ENCODE measurements at regions not wholly inside any gene's neighbourhood (a gene's known extent, or its start where the extent isn't known, plus 50 kb on each side); places are given as distances from the start of the nearest gene placed in this dataset.

GRCh38 chr13:111909971-111910671 is 156.8 kb upstream of the SOX1 start:
- Histone ChIP-seq H3K27me3 (ENCODE audit: control insufficient read depth in 1 of 2, insufficient read depth in 2 of 2, low read length in 2 of 2) (peaks cover 0 to 7% of the 10 kb centered on the region in 2 donors), H3K4me3 (ENCODE audit: low read length in 2 of 2) (no peak overlapping the region), H3K36me3 (ENCODE audit: control insufficient read depth in 2 of 2, insufficient read depth in 2 of 2, low read length in 2 of 2) (no peaks in the 10 kb centered on the region), H3K9ac (ENCODE audit: low read length in 2 of 2) (no peak overlapping the region), H3K27ac (ENCODE audit: low read length) (no peak overlapping the region), H3K4me1 (ENCODE audit: control insufficient read depth, insufficient read depth, low read length) (no peaks in the 10 kb centered on the region), H3K9me3 (ENCODE audit: control insufficient read depth in 2 of 2, low read length in 2 of 2) (no peaks in the 10 kb centered on the region)

DNA sequence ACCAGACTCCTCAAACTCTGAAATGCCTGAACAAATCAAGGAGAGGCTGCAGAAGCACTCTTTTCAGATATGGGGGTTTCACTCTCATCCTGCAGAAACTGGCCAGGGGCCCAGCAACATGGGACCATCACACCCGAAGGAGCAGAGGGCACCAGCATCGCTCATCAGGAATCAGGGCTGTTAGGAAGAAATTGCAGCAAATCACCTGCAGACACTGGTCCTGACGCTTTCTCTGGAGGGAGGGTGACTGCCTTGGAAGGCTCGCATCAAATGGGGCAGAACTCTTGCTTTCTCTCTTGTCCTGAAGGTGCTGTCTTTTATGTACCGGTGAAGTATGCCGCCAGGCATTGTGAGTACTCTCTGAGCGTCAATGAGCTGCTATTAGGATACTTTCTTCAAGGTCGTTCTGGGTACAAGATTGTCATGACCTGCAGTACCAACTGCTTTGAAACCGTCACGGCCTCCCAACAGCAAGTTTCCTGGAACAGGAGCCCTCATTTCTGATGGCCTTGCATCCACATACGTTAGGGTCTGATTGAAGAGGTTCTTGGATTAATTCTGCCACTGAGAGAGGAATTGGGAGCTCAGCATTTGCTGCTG is 155.7 kb upstream of the SOX1 start:
- Histone ChIP-seq H3K9ac (ENCODE audit: low read length in 2 of 2) (no peak overlapping the region), H3K4me3 (ENCODE audit: low read length in 2 of 2) (no peak overlapping the region), H3K4me1 (ENCODE audit: control insufficient read depth, insufficient read depth, low read length) (no peaks in the 10 kb centered on the region), H3K27ac (ENCODE audit: low read length) (no peak overlapping the region), H3K27me3 (ENCODE audit: control insufficient read depth in 1 of 2, insufficient read depth in 2 of 2, low read length in 2 of 2) (peaks cover 0 to 7% of the 10 kb centered on the region in 2 donors), H3K9me3 (ENCODE audit: control insufficient read depth in 2 of 2, low read length in 2 of 2) (no peaks in the 10 kb centered on the region), H3K36me3 (ENCODE audit: control insufficient read depth in 2 of 2, insufficient read depth in 2 of 2, low read length in 2 of 2) (no peaks in the 10 kb centered on the region)

DNA sequence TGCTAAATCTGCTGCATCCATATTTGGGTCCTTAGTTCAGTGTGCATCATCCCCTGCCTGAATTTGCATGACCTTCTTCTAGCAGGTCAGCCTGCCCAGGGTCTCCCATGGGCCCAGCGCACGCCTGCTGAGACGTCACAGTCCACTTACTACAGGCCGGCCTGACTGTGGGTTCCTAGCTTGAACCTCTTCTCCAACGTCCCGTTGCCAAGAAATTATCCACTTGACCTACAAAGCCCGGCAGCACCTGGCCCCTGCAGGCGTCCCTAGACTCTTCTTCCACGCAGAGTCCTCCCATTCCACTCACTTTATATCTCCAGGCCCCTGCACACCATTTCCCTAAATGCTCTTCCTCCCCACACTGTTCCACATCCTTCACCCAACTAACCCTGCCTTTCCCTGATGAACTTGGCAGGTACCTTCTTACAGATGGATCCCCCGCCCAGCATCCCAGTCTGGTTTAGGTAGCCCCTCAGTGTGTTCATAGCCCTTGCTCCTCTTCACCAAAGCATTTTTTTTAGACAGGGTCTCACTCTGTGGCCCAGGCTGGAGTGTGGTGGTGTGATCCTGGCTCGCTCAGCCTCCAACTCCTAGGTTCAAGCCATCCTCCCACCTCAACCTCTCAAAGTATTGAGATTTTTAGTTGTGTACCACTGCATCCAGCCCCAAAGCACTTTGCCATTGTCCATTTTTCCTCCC is 155.0 kb upstream of the SOX1 start:
- H3K9me3 ChIP-seq (ENCODE audit: control insufficient read depth in 2 of 2, low read length in 2 of 2) = no peaks in the 10 kb centered on the region
- H3K9ac ChIP-seq (ENCODE audit: low read length in 2 of 2) = no peak overlapping the region
- H3K36me3 ChIP-seq (ENCODE audit: control insufficient read depth in 2 of 2, insufficient read depth in 2 of 2, low read length in 2 of 2) = no peaks in the 10 kb centered on the region
- no peak overlapping the region for H3K27ac ChIP-seq (ENCODE audit: low read length)
- H3K4me3 ChIP-seq (ENCODE audit: low read length in 2 of 2) = no peak overlapping the region
- no peaks in the 10 kb centered on the region for H3K4me1 ChIP-seq (ENCODE audit: control insufficient read depth, insufficient read depth, low read length)
- peaks cover 0 to 5% of the 10 kb centered on the region in 2 donors for H3K27me3 ChIP-seq (ENCODE audit: control insufficient read depth in 1 of 2, insufficient read depth in 2 of 2, low read length in 2 of 2)

DNA sequence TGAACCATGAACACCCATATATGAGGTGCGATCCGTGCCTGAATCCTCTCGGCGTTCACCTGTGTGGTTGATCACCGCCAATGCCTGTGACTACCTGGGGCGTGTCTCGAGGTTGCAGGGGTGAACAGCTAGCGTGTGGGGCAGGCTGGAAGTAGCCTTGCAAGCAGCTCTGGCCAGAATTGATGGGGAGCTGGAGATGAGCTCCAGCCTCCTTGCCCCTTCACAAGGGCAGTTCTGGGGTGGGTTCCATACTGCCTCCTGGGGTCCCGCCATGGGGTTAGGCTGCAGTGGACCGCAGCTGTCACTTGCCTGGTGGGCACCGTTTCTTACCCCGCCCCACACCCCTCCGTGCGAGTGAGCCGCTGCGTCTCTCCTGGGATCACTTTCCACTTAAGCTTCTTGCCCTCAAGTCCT is 154.5 kb upstream of the SOX1 start:
- Histone ChIP-seq H3K36me3 (ENCODE audit: control insufficient read depth in 2 of 2, insufficient read depth in 2 of 2, low read length in 2 of 2) (no peaks in the 10 kb centered on the region), H3K9ac (ENCODE audit: low read length in 2 of 2) (no peak overlapping the region), H3K4me1 (ENCODE audit: control insufficient read depth, insufficient read depth, low read length) (no peaks in the 10 kb centered on the region), H3K4me3 (ENCODE audit: low read length in 2 of 2) (no peak overlapping the region), H3K27me3 (ENCODE audit: control insufficient read depth in 1 of 2, insufficient read depth in 2 of 2, low read length in 2 of 2) (peaks cover 0 to 4% of the 10 kb centered on the region in 2 donors), H3K9me3 (ENCODE audit: control insufficient read depth in 2 of 2, low read length in 2 of 2) (no peaks in the 10 kb centered on the region), H3K27ac (ENCODE audit: low read length) (no peak overlapping the region)

DNA sequence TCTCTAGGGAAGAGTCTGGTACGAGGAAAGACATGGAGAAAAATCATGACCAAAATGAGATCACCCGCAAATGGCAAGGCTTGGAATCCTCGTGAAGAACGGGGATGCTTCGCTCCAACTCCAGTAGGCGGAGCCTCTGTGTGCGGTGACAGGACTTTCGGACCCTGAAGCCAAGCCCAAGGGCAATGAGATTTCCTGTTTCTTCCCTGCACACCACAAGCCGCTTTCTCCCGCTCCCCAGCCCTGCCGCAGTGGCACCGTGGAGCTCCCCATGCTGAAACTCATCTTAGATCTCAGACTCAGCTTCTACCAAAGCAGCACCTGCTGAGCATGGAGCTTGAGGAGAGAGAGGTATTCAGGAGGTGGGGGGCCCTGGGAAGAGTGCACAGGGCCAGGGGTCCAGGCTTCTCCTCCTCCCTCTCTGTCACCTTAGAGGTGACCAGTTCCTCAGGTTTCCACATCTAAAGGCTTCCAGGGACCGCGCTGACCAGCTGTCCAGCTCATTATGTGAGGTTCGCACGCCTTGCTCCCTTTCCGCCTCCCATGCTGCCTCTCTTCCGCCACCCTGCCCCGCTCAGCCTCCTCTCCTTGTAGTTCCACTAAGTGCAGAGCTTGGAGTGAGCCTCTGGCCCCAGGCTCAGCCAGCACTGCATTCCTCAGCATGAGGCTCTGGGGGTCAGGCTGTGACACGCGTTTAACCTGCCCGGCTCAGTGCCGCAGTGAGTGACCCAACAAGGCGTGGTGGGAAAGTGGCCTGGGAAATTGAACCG is 153.8 kb upstream of the SOX1 start:
- Histone ChIP-seq H3K4me3 (ENCODE audit: low read length in 2 of 2) (no peak overlapping the region), H3K27me3 (ENCODE audit: control insufficient read depth in 1 of 2, insufficient read depth in 2 of 2, low read length in 2 of 2) (peaks cover 0 to 4% of the 10 kb centered on the region in 2 donors), H3K9ac (ENCODE audit: low read length in 2 of 2) (no peak overlapping the region), H3K9me3 (ENCODE audit: control insufficient read depth in 2 of 2, low read length in 2 of 2) (no peaks in the 10 kb centered on the region), H3K4me1 (ENCODE audit: control insufficient read depth, insufficient read depth, low read length) (no peaks in the 10 kb centered on the region), H3K27ac (ENCODE audit: low read length) (no peak overlapping the region), H3K36me3 (ENCODE audit: control insufficient read depth in 2 of 2, insufficient read depth in 2 of 2, low read length in 2 of 2) (no peaks in the 10 kb centered on the region)

DNA sequence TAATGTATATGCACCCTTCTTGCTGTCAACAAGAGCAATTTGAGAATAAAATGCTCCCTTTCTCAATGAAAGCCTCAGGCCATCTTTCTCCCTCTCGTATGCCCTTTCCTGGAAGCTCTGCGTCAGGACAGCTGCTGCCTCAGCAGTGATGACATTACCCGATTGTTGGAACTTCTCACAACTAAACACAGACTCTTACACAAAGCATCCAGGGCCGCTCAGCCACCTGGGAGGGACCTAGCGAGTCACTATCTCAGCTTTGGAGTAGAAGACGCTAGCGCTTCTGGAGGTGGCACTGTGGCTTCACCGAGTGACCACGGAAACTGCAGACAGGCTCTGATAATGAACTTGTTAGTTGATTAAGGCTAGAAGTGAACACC is 153.2 kb upstream of the SOX1 start:
- H3K36me3 ChIP-seq (ENCODE audit: control insufficient read depth in 2 of 2, insufficient read depth in 2 of 2, low read length in 2 of 2) = no peaks in the 10 kb centered on the region
- no peak overlapping the region for H3K9ac ChIP-seq (ENCODE audit: low read length in 2 of 2)
- H3K4me3 ChIP-seq (ENCODE audit: low read length in 2 of 2) = no peak overlapping the region
- peaks cover 0 to 4% of the 10 kb centered on the region in 2 donors for H3K27me3 ChIP-seq (ENCODE audit: control insufficient read depth in 1 of 2, insufficient read depth in 2 of 2, low read length in 2 of 2)
- H3K27ac ChIP-seq (ENCODE audit: low read length) = no peak overlapping the region
- H3K4me1 ChIP-seq (ENCODE audit: control insufficient read depth, insufficient read depth, low read length) = no peaks in the 10 kb centered on the region
- no peaks in the 10 kb centered on the region for H3K9me3 ChIP-seq (ENCODE audit: control insufficient read depth in 2 of 2, low read length in 2 of 2)

DNA sequence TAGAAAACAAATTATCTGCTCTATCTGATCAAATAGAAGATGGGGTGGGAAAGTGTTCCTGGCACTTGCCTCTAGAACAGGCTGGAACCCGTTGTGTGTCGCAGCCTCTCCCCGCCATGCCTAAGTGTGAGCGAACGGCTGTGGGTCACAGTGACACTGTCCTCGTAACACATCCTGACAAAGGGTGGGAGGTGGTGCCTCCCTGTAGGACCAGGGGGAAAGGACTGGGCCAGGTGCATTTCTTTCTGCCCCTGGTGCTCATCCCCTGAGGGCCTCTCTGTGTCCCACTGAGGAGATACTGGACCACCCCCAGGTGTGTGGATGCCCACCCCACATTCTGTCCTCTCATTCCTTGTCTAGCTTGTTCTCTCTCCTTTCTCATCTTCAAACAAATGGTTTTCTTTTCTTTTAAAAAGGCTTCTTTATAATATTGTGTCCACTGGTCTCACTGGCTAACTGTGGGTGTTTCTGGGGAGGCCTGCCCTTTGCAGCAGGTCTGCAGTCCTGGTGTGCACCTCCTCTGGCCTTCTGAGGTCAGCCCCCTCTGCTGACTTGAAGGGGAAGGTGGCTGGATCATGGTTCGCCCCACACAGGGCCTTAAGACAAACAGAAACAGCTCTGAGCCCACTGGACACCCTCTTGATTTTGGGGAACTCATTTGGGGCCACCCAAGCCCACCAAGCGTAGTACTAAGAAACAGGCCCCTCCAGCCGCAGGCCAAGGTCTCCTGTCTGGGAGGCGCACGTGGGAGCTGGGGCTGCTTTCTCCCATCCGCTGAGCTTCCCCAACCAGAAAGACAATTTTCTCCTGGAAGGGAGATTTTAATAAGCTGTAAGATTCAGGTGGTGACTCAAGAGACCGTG is 152.5 kb upstream of the SOX1 start:
- no peaks in the 10 kb centered on the region for H3K4me1 ChIP-seq (ENCODE audit: control insufficient read depth, insufficient read depth, low read length)
- H3K9me3 ChIP-seq (ENCODE audit: control insufficient read depth in 2 of 2, low read length in 2 of 2) = no peaks in the 10 kb centered on the region
- no peak overlapping the region for H3K9ac ChIP-seq (ENCODE audit: low read length in 2 of 2)
- no peak overlapping the region for H3K4me3 ChIP-seq (ENCODE audit: low read length in 2 of 2)
- no peaks in the 10 kb centered on the region for H3K36me3 ChIP-seq (ENCODE audit: control insufficient read depth in 2 of 2, insufficient read depth in 2 of 2, low read length in 2 of 2)
- H3K27ac ChIP-seq (ENCODE audit: low read length) = no peak overlapping the region
- H3K27me3 ChIP-seq (ENCODE audit: control insufficient read depth in 1 of 2, insufficient read depth in 2 of 2, low read length in 2 of 2) = peaks cover 0 to 4% of the 10 kb centered on the region in 2 donors

- Histone ChIP-seq H3K36me3 (ENCODE audit: control insufficient read depth in 2 of 2, insufficient read depth in 2 of 2, low read length in 2 of 2) (no peaks in the 10 kb centered on the region), H3K9me3 (ENCODE audit: control insufficient read depth in 2 of 2, low read length in 2 of 2) (no peaks in the 10 kb centered on the region), H3K27me3 (ENCODE audit: control insufficient read depth in 1 of 2, insufficient read depth in 2 of 2, low read length in 2 of 2) (peaks cover 0 to 6% of the 10 kb centered on the region in 2 donors), H3K4me3 (ENCODE audit: low read length in 2 of 2) (no peak overlapping the region), H3K9ac (ENCODE audit: low read length in 2 of 2) (no peak overlapping the region), H3K4me1 (ENCODE audit: control insufficient read depth, insufficient read depth, low read length) (no peaks in the 10 kb centered on the region), H3K27ac (ENCODE audit: low read length) (no peak overlapping the region)
Measured at GRCh38 chr13:111915104-111915551, 151.8 kb upstream of the SOX1 start.

- no peak overlapping the region for H3K4me3 ChIP-seq (ENCODE audit: low read length in 2 of 2)
- no peaks in the 10 kb centered on the region for H3K9me3 ChIP-seq (ENCODE audit: control insufficient read depth in 2 of 2, low read length in 2 of 2)
- H3K27me3 ChIP-seq (ENCODE audit: control insufficient read depth in 1 of 2, insufficient read depth in 2 of 2, low read length in 2 of 2) = peaks cover 0 to 8% of the 10 kb centered on the region in 2 donors
- H3K27ac ChIP-seq (ENCODE audit: low read length) = no peak overlapping the region
- H3K9ac ChIP-seq (ENCODE audit: low read length in 2 of 2) = no peak overlapping the region
- H3K4me1 ChIP-seq (ENCODE audit: control insufficient read depth, insufficient read depth, low read length) = no peaks in the 10 kb centered on the region
- H3K36me3 ChIP-seq (ENCODE audit: control insufficient read depth in 2 of 2, insufficient read depth in 2 of 2, low read length in 2 of 2) = no peaks in the 10 kb centered on the region
Measured at GRCh38 chr13:111916201-111916600, 150.7 kb upstream of the SOX1 start.

- H3K9me3 ChIP-seq (ENCODE audit: control insufficient read depth in 2 of 2, low read length in 2 of 2) = no peaks in the 10 kb centered on the region
- no peaks in the 10 kb centered on the region for H3K4me1 ChIP-seq (ENCODE audit: control insufficient read depth, insufficient read depth, low read length)
- no peak overlapping the region for H3K9ac ChIP-seq (ENCODE audit: low read length in 2 of 2)
- no peak overlapping the region for H3K27ac ChIP-seq (ENCODE audit: low read length)
- peaks cover 0 to 9% of the 10 kb centered on the region in 2 donors for H3K27me3 ChIP-seq (ENCODE audit: control insufficient read depth in 1 of 2, insufficient read depth in 2 of 2, low read length in 2 of 2)
- H3K36me3 ChIP-seq (ENCODE audit: control insufficient read depth in 2 of 2, insufficient read depth in 2 of 2, low read length in 2 of 2) = no peaks in the 10 kb centered on the region
- H3K4me3 ChIP-seq (ENCODE audit: low read length in 2 of 2) = no peak overlapping the region
Measured at GRCh38 chr13:111917086-111917485, 149.9 kb upstream of the SOX1 start.
